ENCODE measurements at regions not wholly inside any gene's neighbourhood (a gene's known extent, or its start where the extent isn't known, plus 50 kb on each side); places are given as distances from the start of the nearest gene placed in this dataset.

- TF ChIP-seq POLR2A (IDR thresholded peaks at IDR 0.05; ENCODE audit: low read length) (no peak), GATA1 (IDR thresholded peaks at IDR 0.05; ENCODE audit: low read depth, low read length) (no peak)
Observed at GRCh38 chr2:120933693-120934573, 198.3 kb downstream of the GLI2 start.

Measured in erythroblast (primary cell).